Stimulated activated naive CD8-positive, alpha-beta T cell treated with anti-CD3 and anti-CD28 coated beads, Interleukin-15, amount 100 ng/mL, for 72 hours (primary cell): ENCODE measurements at regions not wholly inside any gene's neighbourhood (a gene's known extent, or its start where the extent isn't known, plus 50 kb on each side); places are given as distances from the start of the nearest gene placed in this dataset.
"Not testable (repeated sequence)": the region's sequence is repeated elsewhere in the genome, so short reads cannot be mapped to it uniquely, and the experiment has no call there.

Source experiments
- ATAC-seq: fragments of 150-1000 bp; cut with Tn5 transposase; 2 replicates; pipeline ENCODE4 v1.10.0; 2021; ENCODE audit warnings: mild to moderate bottlenecking, moderate library complexity
- DNase-seq, 2 donors: peaks; one replicate each; pipeline ENCODE4 v3.0.0; 2021 to 2022
- H3K27ac Mint-ChIP-seq, 2 donors: one replicate each; pipeline ENCODE4 v1.8.0; 2022; ENCODE audit warnings: mild to moderate bottlenecking in 2 of 2, mixed read lengths in 2 of 2, moderate library complexity in 2 of 2
- H3K27me3 Mint-ChIP-seq: one replicate; pipeline ENCODE4 v1.8.0; 2022; ENCODE audit warnings: mixed read lengths
- H3K4me1 Mint-ChIP-seq: one replicate; pipeline ENCODE4 v1.8.0; 2022; ENCODE audit warnings: mild to moderate bottlenecking, mixed read lengths
- H3K4me3 Mint-ChIP-seq, 2 donors: one replicate each; pipeline ENCODE4 v1.8.0; 2022; ENCODE audit warnings: mild to moderate bottlenecking in 2 of 2, mixed read lengths in 2 of 2, moderate library complexity in 1 of 2
- H3K9me3 Mint-ChIP-seq, 2 donors: one replicate each; pipeline ENCODE4 v1.8.0; 2022; ENCODE audit warnings: mixed read lengths in 2 of 2

- no peaks in the 10 kb centered on the region for H3K27me3 Mint-ChIP-seq
These were observed 833.8 kb upstream of the CITED2 start for GRCh38 chr6:140208286-140208685.

DNA sequence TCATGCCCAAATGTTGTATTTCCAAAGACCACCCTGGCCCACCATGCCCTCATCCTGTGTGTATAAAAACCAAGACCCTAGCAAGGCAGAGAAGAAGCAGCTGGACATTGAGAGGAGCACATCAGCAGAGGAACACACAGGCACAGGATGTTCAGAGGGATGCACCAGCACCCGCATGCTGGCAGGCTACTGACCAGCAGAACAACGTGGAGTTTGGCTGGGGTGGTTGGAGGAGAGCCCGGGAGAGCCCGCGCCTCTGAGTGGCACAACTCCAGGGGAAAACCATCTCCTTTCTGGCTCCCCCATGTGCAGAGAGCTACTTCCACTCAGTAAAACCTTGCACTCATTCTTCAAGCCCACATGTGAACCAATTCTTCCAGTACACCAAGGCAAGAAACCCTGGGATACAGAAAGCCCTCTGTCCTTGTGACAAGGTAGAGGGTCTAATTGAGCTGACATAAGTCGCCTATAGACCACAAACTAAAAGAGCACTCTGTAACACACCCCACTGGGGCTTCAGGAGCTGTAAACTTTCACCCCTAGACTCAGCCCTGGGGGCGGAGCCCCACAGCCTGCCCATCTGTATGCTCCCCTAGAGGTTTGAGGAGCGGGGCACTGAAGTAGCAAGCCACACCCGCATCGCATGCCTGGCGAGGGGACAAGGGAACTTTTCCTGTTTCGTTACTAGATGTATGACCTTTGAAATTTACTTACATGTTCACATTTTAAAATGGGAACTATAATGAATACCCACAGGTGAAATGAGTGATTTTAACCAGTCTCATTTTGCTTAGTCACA lies 831.5 kb upstream of the CITED2 start:
- DNase-seq (no peak), ATAC-seq (no peak)
- Mint-ChIP-seq H3K27me3 (no peaks in the 10 kb centered on the region), H3K9me3 (no peaks in the 10 kb centered on the region), H3K4me3 (no peak overlapping the region), H3K4me1 (no peaks in the 10 kb centered on the region), H3K27ac (no peak overlapping the region)

More at GRCh38 chr6:140208286-140208685, 833.8 kb upstream of the CITED2 start:
- Mint-ChIP-seq H3K4me3 (no peak overlapping the region), H3K27ac (no peak overlapping the region), H3K4me1 (no peaks in the 10 kb centered on the region), H3K9me3 (no peaks in the 10 kb centered on the region)
- DNase-seq, result no peak
- ATAC-seq, result no peak

DNA sequence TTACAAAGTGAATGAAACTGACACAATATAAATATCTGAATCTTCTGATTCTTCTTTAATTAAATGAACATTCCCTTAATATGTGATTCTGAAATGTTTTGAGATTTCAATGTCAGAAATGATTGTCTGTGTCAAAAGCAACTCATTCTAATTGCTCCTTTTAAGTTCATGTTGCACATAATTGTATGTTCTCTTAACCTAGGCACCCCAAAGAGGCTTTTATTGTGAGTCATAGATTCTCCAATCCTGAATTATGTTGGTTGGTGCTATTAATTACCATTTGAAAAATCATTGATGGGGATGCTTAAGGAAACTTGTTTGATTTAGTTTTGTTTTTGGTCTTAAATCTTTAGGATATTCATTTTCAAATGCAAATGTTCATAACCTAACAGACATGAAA lies 829.7 kb upstream of the CITED2 start:
- no peaks in the 10 kb centered on the region for H3K9me3 Mint-ChIP-seq
- ATAC-seq (no peak), DNase-seq (no peak)
- H3K27ac Mint-ChIP-seq, result no peak overlapping the region
- no peak overlapping the region for H3K4me3 Mint-ChIP-seq
- no peaks in the 10 kb centered on the region for H3K27me3 Mint-ChIP-seq
- H3K4me1 Mint-ChIP-seq, result no peaks in the 10 kb centered on the region

- Mint-ChIP-seq H3K27me3 (no peaks in the 10 kb centered on the region), H3K4me3 (no peak overlapping the region), H3K9me3 (no peaks in the 10 kb centered on the region), H3K4me1 (no peaks in the 10 kb centered on the region), H3K27ac (no peak overlapping the region)
- ATAC-seq (no peak), DNase-seq (no peak)
These were observed 829.3 kb upstream of the CITED2 start for GRCh38 chr6:140203661-140204147.

DNA sequence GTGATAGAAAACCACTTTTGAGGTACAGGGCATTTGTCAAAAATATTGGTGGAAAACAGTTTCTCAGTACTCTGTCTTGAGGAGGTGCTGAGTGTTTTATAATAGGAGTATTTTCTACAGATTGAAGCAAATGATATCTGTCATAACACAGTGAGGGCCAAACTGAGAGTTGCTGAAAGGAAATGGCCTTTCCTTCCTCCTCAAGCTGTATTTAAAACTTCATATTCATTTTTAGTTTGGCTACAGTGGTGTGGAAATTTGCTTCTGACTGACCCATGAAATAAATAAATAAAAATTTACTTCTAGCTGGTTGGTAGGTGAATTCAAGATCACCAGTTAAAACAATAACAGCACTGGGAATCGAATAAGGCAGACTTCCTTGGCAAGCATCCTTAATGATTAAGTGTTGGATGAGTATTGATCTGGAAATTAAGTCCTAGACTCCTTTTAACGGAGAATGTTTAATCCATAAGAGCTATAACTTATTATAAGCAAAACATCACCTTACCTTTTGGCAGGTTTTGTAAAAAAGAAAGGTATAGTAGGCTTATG lies 828.6 kb upstream of the CITED2 start:
- Mint-ChIP-seq H3K9me3 (no peaks in the 10 kb centered on the region), H3K4me1 (no peaks in the 10 kb centered on the region), H3K27ac (no peak overlapping the region), H3K4me3 (no peak overlapping the region), H3K27me3 (no peaks in the 10 kb centered on the region)
- ATAC-seq (no peak), DNase-seq (no peak)

DNA sequence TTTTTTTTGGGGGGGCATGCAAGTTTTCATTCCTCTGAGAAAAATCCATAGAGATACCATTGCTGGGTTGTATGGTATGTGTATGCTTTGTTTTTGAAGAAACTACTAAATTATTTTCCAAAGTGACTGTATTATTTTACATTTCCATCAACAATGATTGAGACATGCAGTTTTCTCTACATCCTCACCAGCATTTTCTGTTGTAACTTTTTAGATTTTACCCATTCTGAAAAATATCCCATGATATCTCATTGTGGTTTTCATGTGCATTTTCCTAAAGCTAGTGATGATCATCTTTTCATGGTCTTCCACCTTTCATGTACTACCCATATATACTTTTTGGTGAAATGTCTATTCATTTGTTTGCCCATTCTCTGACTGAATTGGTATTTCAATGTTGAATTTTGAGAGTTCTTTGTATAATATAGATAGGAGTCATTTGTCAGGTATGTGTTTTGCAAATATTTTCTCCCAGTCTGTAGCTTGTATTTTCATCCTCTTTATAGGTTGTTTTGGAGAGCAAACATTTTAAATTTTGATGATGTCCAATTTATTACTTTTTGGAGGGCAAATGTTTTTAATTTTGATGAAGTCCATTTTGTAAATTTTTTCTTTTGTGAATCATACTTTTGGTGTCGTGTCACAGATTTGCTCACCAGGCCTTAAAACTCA lies 827.5 kb upstream of the CITED2 start:
- ATAC-seq (no peak), DNase-seq (no peak)
- no peaks in the 10 kb centered on the region for H3K27me3 Mint-ChIP-seq
- H3K4me3 Mint-ChIP-seq, result no peak overlapping the region
- no peak overlapping the region for H3K27ac Mint-ChIP-seq
- H3K9me3 Mint-ChIP-seq, result no peaks in the 10 kb centered on the region
- no peaks in the 10 kb centered on the region for H3K4me1 Mint-ChIP-seq

GRCh38 chr6:140193269-140193668 lies 818.8 kb upstream of the CITED2 start:
- Mint-ChIP-seq H3K9me3 (peaks cover 6 to 15% of the 10 kb centered on the region in 2 donors), H3K27ac (no peak overlapping the region), H3K4me3 (no peak overlapping the region), H3K4me1 (no peaks in the 10 kb centered on the region), H3K27me3 (peaks cover 9% of the 10 kb centered on the region)
- ATAC-seq (no peak), DNase-seq (no peak)

- Mint-ChIP-seq H3K27me3 (peaks cover 10% of the 10 kb centered on the region), H3K27ac (no peak overlapping the region), H3K4me3 (no peak overlapping the region), H3K4me1 (no peaks in the 10 kb centered on the region), H3K9me3 (peaks cover 14 to 15% of the 10 kb centered on the region in 2 donors)
- no peak for ATAC-seq
- DNase-seq, result no peak
These were observed 817.6 kb upstream of the CITED2 start for GRCh38 chr6:140192018-140192417.

DNA sequence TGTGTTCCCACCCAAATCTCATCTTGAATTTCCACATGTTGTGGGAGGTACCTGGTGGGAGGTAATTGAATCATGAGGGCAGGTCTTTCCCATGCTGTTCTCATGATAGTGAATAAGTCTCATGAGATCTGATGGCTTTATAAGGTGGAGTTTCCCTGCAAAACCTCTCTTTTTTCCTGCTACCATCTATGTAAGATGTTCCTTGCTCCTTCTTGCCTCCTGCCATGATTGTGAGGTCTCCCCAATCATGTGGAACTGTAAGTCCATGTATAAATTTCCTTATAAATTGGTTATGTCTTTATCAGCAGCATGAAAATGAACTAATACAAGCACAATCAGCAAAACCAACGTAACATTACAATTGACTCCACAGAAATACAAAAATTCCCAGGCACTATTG lies 814.8 kb upstream of the CITED2 start:
- Mint-ChIP-seq H3K9me3 (peaks cover 21% of the 10 kb centered on the region in 2 donors), H3K27me3 (peaks cover 17% of the 10 kb centered on the region)
- not testable (repeated sequence) for H3K4me3 Mint-ChIP-seq, DNase-seq, H3K4me1 Mint-ChIP-seq, ATAC-seq, H3K27ac Mint-ChIP-seq

GRCh38 chr6:140185991-140186390 lies 811.5 kb upstream of the CITED2 start:
- Mint-ChIP-seq H3K27me3 (peaks cover 17% of the 10 kb centered on the region), H3K9me3 (peaks cover 15% of the 10 kb centered on the region in 2 donors), H3K27ac (no peak overlapping the region), H3K4me3 (no peak overlapping the region), H3K4me1 (no peaks in the 10 kb centered on the region)
- DNase-seq, result no peak
- ATAC-seq, result no peak

DNA sequence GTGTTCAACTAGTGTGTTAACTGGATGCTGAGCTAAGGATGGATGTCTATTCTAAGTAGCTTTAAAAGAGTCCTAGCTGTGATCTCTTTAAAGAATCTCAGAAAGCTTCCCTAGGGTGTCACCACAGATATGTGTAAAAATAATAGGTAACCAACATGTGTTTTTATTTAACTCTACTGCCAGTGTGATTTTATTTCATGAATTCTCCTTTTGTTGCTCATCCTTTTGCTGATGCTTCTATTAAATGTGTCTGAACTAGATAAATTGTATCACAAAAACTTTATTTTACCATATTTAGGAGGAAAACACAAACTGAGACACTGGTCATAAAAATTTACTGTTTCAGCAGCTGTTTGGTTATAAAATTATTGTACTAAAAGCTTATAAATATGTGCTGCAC lies 809.4 kb upstream of the CITED2 start:
- Mint-ChIP-seq H3K27ac (no peak overlapping the region), H3K4me3 (no peak overlapping the region), H3K4me1 (no peaks in the 10 kb centered on the region), H3K9me3 (peaks cover 7 to 15% of the 10 kb centered on the region in 2 donors), H3K27me3 (peaks cover 17% of the 10 kb centered on the region)
- DNase-seq (no peak), ATAC-seq (no peak)

GRCh38 chr6:140182821-140183220 lies 808.4 kb upstream of the CITED2 start:
- H3K27me3 Mint-ChIP-seq, result peaks cover 17% of the 10 kb centered on the region
- no peak overlapping the region for H3K27ac Mint-ChIP-seq
- ATAC-seq (no peak), DNase-seq (no peak)
- peaks cover 6 to 14% of the 10 kb centered on the region in 2 donors for H3K9me3 Mint-ChIP-seq
- H3K4me1 Mint-ChIP-seq, result no peaks in the 10 kb centered on the region
- H3K4me3 Mint-ChIP-seq, result no peak overlapping the region

GRCh38 chr6:140181876-140182275 lies 807.4 kb upstream of the CITED2 start:
- Mint-ChIP-seq H3K9me3 (peaks cover 5 to 6% of the 10 kb centered on the region in 2 donors), H3K27me3 (peaks cover 14% of the 10 kb centered on the region), H3K4me3 (no peak overlapping the region), H3K4me1 (no peaks in the 10 kb centered on the region), H3K27ac (no peak overlapping the region)
- DNase-seq, result no peak
- no peak for ATAC-seq

DNA sequence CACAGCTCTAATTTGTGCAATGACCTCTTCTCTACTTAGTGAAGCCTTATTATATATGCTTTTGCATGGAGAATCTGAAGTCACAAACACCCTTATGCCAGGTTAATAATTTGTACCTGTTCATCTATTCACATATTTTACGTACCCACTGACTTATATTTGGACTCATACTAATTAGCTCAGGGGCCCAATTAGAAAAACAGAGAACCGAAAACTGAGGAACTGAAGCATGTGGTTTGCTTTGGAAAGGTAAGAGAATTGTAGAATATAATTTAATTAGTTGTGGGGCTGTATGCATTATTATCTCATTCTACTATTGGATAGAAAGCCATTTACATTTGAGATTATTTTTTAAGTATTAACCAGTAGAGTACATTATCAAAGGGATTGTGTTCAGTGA lies 805.9 kb upstream of the CITED2 start:
- no peaks in the 10 kb centered on the region for H3K9me3 Mint-ChIP-seq
- H3K27ac Mint-ChIP-seq, result no peak overlapping the region
- no peak overlapping the region for H3K4me3 Mint-ChIP-seq
- H3K4me1 Mint-ChIP-seq, result no peaks in the 10 kb centered on the region
- no peak for ATAC-seq
- peaks cover 8% of the 10 kb centered on the region for H3K27me3 Mint-ChIP-seq
- no peak for DNase-seq

DNA sequence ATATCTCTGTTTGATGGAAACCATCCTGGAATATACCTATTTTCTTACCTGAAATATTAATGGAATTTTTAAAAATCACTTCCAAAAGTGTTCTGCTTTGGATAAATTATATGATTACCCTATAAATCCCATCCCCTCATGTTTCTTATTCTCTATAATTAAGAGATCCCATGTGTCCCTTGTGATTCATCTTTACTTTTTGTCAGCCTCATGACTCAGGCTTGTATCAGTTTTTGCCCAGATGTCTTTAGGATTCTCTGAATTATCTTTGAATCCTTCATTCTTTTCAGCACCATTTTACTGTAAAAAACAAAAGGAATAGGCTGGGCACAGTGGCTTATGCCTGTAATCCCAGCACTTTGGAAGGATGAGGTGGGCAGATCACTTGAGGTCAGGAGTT lies 804.5 kb upstream of the CITED2 start:
- no peaks in the 10 kb centered on the region for H3K27me3 Mint-ChIP-seq
- no peaks in the 10 kb centered on the region for H3K9me3 Mint-ChIP-seq
- H3K4me1 Mint-ChIP-seq, result no peaks in the 10 kb centered on the region
- H3K27ac Mint-ChIP-seq, result no peak overlapping the region
- ATAC-seq (no peak), DNase-seq (no peak)
- H3K4me3 Mint-ChIP-seq, result no peak overlapping the region

DNA sequence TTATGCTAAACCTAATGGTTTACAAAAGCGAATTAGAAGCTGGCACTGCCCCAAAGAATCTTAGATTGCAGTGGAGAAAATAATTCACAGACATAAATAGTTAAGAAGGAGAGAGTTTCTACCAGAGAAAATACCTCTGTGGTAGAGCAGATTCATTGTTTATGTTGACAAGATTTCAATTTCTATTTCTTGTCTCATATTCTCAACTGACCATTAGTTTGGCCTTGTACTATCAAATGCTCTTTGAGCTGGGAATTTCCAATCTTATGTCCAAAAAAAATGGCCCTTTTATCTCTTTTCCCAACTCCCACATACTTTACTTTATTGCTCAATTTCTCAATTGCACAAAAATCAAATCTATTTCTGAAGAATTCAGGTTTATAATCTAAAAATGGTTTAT lies 804.1 kb upstream of the CITED2 start:
- Mint-ChIP-seq H3K27me3 (no peaks in the 10 kb centered on the region), H3K9me3 (no peaks in the 10 kb centered on the region), H3K27ac (no peak overlapping the region), H3K4me1 (no peaks in the 10 kb centered on the region), H3K4me3 (no peak overlapping the region)
- ATAC-seq (no peak), DNase-seq (no peak)
